Osteoblast (primary cell): ENCODE measurements at regions not wholly inside any gene's neighbourhood (a gene's known extent, or its start where the extent isn't known, plus 50 kb on each side); places are given as distances from the start of the nearest gene placed in this dataset.

Experiments used
- DNase-seq: peaks from one replicate; pipeline ENCODE4 v3.0.0; 2011; ENCODE audit warnings: low spot score, mixed read lengths; ENCODE audit not compliant: insufficient read length; ENCODE audit errors: missing footprints
- H2AFZ ChIP-seq: 2 replicates; pipeline ENCODE4 v1.6.0; 2011; ENCODE audit warnings: mild to moderate bottlenecking, low read length
- H3K27ac ChIP-seq: 2 replicates; pipeline ENCODE4 v1.5.1; 2011; ENCODE audit warnings: mild to moderate bottlenecking, low read depth, low read length, moderate library complexity
- H3K27me3 ChIP-seq: 2 replicates; pipeline ENCODE4 v1.6.0; 2012; ENCODE audit warnings: mild to moderate bottlenecking, control low read depth, inconsistent platforms, low read length, moderate library complexity; ENCODE audit not compliant: insufficient read depth
- H3K36me3 ChIP-seq: 2 replicates; pipeline ENCODE4 v1.5.1; 2011; ENCODE audit warnings: mild to moderate bottlenecking, low read length, control low read depth, moderate library complexity; ENCODE audit not compliant: insufficient read depth
- H3K4me1 ChIP-seq: 2 replicates; pipeline ENCODE4 v1.5.1; 2011; ENCODE audit warnings: mild to moderate bottlenecking, low read length, control low read depth, moderate library complexity; ENCODE audit not compliant: insufficient read depth
- H3K4me2 ChIP-seq: 2 replicates; pipeline ENCODE4 v1.6.0; 2011; ENCODE audit warnings: mild to moderate bottlenecking, low read length; ENCODE audit not compliant: insufficient read depth
- H3K4me3 ChIP-seq: fragments of 200-600 bp; sonication (generic); 3 replicates; pipeline ENCODE4 v1.5.1; 2012; ENCODE audit warnings: mild to moderate bottlenecking, low read length, inconsistent platforms; ENCODE audit not compliant: insufficient read depth
- H3K79me2 ChIP-seq: 2 replicates; pipeline ENCODE4 v1.6.0; 2012; ENCODE audit warnings: mild to moderate bottlenecking, low read length, control low read depth, inconsistent platforms; ENCODE audit not compliant: insufficient read depth
- H3K9me3 ChIP-seq: 2 replicates; pipeline ENCODE4 v1.5.1; 2011; ENCODE audit warnings: low read depth, low read length, control low read depth
- H4K20me1 ChIP-seq: 2 replicates; pipeline ENCODE4 v1.6.0; 2012; ENCODE audit warnings: mild to moderate bottlenecking, low read length, control low read depth; ENCODE audit not compliant: insufficient read depth
- TF ChIP-seq, protein P1 (sequence below): IDR thresholded peaks from 2 replicates; pipeline ENCODE4 v1.5.1; 2011; ENCODE audit warnings: mild to moderate bottlenecking, low read depth, low read length, moderate library complexity; ENCODE audit errors: extremely low read depth

GRCh38 chrX:146451136-146451535, 358.4 kb upstream of the CXorf51B start:
- Histone ChIP-seq H4K20me1 (no peaks in the 10 kb centered on the region), H3K4me2 (no peak overlapping the region), H3K36me3 (no peaks in the 10 kb centered on the region), H3K4me3 (no peak overlapping the region), H3K9me3 (peaks cover 3% of the 10 kb centered on the region), H3K79me2 (no peaks in the 10 kb centered on the region), H3K4me1 (no peaks in the 10 kb centered on the region), H2AFZ (no peak overlapping the region), H3K27me3 (no peaks in the 10 kb centered on the region), H3K27ac (no peak overlapping the region)
- TF ChIP-seq, protein P1, sequence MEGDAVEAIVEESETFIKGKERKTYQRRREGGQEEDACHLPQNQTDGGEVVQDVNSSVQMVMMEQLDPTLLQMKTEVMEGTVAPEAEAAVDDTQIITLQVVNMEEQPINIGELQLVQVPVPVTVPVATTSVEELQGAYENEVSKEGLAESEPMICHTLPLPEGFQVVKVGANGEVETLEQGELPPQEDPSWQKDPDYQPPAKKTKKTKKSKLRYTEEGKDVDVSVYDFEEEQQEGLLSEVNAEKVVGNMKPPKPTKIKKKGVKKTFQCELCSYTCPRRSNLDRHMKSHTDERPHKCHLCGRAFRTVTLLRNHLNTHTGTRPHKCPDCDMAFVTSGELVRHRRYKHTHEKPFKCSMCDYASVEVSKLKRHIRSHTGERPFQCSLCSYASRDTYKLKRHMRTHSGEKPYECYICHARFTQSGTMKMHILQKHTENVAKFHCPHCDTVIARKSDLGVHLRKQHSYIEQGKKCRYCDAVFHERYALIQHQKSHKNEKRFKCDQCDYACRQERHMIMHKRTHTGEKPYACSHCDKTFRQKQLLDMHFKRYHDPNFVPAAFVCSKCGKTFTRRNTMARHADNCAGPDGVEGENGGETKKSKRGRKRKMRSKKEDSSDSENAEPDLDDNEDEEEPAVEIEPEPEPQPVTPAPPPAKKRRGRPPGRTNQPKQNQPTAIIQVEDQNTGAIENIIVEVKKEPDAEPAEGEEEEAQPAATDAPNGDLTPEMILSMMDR = no peak
- no peak for DNase-seq

DNA sequence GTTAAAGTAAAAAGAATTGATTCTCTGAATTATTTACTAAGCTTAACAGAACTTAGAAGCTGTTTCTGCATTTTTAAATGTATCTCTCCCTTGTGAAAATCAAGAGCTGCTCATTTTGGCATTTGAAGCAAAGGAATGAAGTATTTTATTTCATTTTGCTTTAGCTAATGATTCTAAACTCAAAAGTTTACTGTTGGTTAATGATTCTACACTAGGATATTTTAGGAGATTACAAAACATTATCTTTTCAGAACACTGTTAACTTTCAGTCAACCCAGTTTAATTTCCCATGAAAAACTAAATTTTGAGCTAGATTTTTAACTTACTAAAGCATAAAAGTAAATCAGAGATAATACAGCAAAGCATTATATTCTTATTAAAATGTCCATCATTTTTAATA, 355.2 kb upstream of the CXorf51B start:
- Histone ChIP-seq H3K27ac (no peak overlapping the region), H3K4me3 (no peak overlapping the region), H4K20me1 (no peaks in the 10 kb centered on the region), H3K79me2 (no peaks in the 10 kb centered on the region), H3K4me2 (no peak overlapping the region), H2AFZ (no peak overlapping the region), H3K27me3 (no peaks in the 10 kb centered on the region), H3K9me3 (peaks cover 3% of the 10 kb centered on the region), H3K36me3 (no peaks in the 10 kb centered on the region), H3K4me1 (no peaks in the 10 kb centered on the region)
- TF ChIP-seq, protein P1 = no peak
- DNase-seq = no peak

DNA sequence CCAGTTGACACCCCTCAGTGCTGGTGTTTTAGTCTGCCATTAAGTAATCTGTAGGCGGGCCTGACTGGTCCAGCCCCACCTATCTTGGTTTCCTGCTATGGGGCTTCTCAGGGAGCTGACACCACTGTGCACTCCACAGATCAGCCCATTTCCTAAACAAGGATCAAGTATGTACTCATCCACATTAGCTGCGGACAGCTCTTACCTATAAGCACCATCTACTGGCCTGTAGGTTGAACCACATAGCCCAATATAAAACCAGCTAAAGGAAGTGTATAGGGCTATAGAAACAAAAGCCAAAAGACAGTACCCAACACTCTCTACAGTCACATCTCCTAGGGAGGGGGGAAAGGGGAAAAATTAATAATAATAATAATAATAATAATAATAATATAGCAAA, 353.5 kb upstream of the CXorf51B start:
- no peak overlapping the region for H3K4me2 ChIP-seq
- H3K27ac ChIP-seq = no peak overlapping the region
- DNase-seq = no peak
- H3K4me3 ChIP-seq = no peak overlapping the region
- no peaks in the 10 kb centered on the region for H3K36me3 ChIP-seq
- no peaks in the 10 kb centered on the region for H4K20me1 ChIP-seq
- peaks cover 3% of the 10 kb centered on the region for H3K9me3 ChIP-seq
- no peaks in the 10 kb centered on the region for H3K79me2 ChIP-seq
- no peak overlapping the region for H2AFZ ChIP-seq
- TF ChIP-seq, protein P1 = no peak
- H3K4me1 ChIP-seq = no peaks in the 10 kb centered on the region
- no peaks in the 10 kb centered on the region for H3K27me3 ChIP-seq

DNA sequence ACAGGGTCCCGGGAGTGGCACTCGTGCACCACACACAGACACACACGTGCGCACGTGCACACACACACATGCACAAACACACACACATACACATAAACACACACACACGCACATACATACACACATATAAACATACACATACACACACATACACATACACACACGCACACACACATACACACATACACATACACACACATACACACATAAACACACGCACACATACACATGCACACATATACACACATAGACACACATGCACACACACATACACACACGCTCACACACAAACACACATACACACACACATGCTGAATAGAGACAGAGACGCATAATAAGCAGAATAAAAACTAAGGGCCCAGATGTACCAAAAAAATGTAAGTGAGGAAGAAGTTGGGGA, 332.2 kb upstream of the CXorf51B start:
- TF ChIP-seq, protein P1 = no peak
- Histone ChIP-seq H3K27me3 (no peaks in the 10 kb centered on the region), H3K79me2 (no peaks in the 10 kb centered on the region), H3K27ac (no peak overlapping the region), H4K20me1 (no peaks in the 10 kb centered on the region), H3K36me3 (no peaks in the 10 kb centered on the region), H3K4me3 (no peak overlapping the region), H3K4me2 (no peak overlapping the region), H3K9me3 (peaks cover 4% of the 10 kb centered on the region), H3K4me1 (no peaks in the 10 kb centered on the region), H2AFZ (no peak overlapping the region)
- no peak for DNase-seq
